Ovary (tissue), 7 donors: ENCODE measurements at regions not wholly inside any gene's neighbourhood (a gene's known extent, or its start where the extent isn't known, plus 50 kb on each side); places are given as distances from the start of the nearest gene placed in this dataset. TPM values are rescaled to one million over a fixed set of nuclear protein-coding genes. Genes with fewer than 3 reads are reported as not detected.
"Not testable (repeated sequence)": the region's sequence is repeated elsewhere in the genome, so short reads cannot be mapped to it uniquely, and the experiment has no call there.

Experiments used
- DNase-seq, 5 donors: peaks; one replicate each; pipeline ENCODE4 v3.0.0-alpha.2; 2019 to 2020
- H3K27ac ChIP-seq, 2 donors: fragments of 200-600 bp; one replicate each; pipeline versions ENCODE4 v1.5.1 to v1.8.0; 2019 to 2022
- H3K27me3 ChIP-seq: fragments of 200-600 bp; one replicate; pipeline ENCODE4 v1.8.0; 2022
- H3K36me3 ChIP-seq: fragments of 200-600 bp; sonication (generic); one replicate; pipeline ENCODE4 v1.5.1; 2019
- H3K4me1 ChIP-seq: one replicate; pipeline ENCODE4 v1.8.1; 2013; ENCODE audit warnings: mild to moderate bottlenecking, moderate library complexity; ENCODE audit not compliant: insufficient read depth
- H3K4me3 ChIP-seq: fragments of 200-600 bp; sonication (generic); one replicate; pipeline ENCODE4 v1.5.1; 2017
- H3K9me3 ChIP-seq, 2 donors: fragments of 200-600 bp in 1 of 2; sonication (generic) in 1 of 2; one replicate each; pipeline versions ENCODE4 v1.5.1 to v1.8.1; 2013 to 2019; ENCODE audit warnings: mild to moderate bottlenecking in 1 of 2, moderate library complexity in 1 of 2
- WGBS, 3 donors: extraction: QIAGEN DNeasy Blood & Tissue Kit in 1 of 3; methylation state at CpG; one replicate each; pipeline versions ENCODE4 v1.1.5 to v1.1.7; 2013 to 2017; 5-methylcytosine and 5-hydroxymethylcytosine counted together
- intact Hi-C, 4 donors: fragments of 100-400 bp; cut with DNase I; formaldehyde crosslinking; loops; one replicate each; pipeline versions ENCODE4 v1.11.0 to v1.15.1; 2022 to 2023
- small RNA-seq: library from RNA; depleted of rRNA; stranded (forward); fragments of <200 nt; gene quantifications from one replicate; pipeline ENCODE3, GENCODE V24; 2016
- donor health status: DM: no; HTN: no; CAD: no; lungs with moderate emphysema.
- donor health status: DM: no; HTN: no; CAD: no.
- donor health status: Bipolar disorder and iron deficiency.
- donor health status: DM: no; HTN: no; CAD: no.
- donor health status: DM: yes; HTN: yes; CAD: no.

DNA sequence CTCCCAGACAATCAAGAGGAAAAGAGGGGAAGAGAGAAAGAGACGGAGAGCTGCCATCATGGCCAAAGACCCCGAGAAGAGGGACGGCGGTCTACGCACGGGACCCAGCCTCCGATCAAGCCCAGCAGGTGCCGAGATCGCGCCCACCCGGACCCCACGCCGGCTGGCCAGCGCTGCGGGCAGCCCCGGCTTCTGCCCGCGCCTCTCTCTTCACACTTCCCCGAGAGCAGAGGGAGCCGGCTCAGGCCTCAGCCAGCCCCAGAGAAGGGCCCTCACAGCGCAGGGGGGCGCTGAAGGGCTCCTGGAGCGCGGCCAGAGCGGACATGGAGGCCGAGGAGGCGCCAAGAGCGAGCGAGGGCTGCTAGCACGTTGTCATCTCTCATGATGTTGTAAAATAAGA, 613.7 kb downstream of the TUBA3C start:
- intact Hi-C loops, H3K27ac ChIP-seq, H3K4me1 ChIP-seq, DNase-seq, H3K9me3 ChIP-seq, H3K27me3 ChIP-seq, H3K4me3 ChIP-seq, H3K36me3 ChIP-seq: not testable (repeated sequence)
- WGBS, 3 donors = 79 to 90% (median 87%) methylated on average over 2 to 30 of the region's 30 CpGs

Small RNA genes in the stretch of these regions (small RNA-seq; reads per million reads assigned to genes)
- gene LINC00328-2P (not detected), gene RNA5SP24 (not detected), gene RNU6-55P (not detected), gene RNU6-76P (not detected)
